Stimulated activated CD8-positive, alpha-beta memory T cell treated with anti-CD3 and anti-CD28 coated beads, Interleukin-2, amount 100 ng/mL, for 1 hour (primary cell): ENCODE measurements at regions not wholly inside any gene's neighbourhood (a gene's known extent, or its start where the extent isn't known, plus 50 kb on each side); places are given as distances from the start of the nearest gene placed in this dataset.
A peak's percentile ranks its signal among the peaks of the same experiment; 100 is the strongest.
"Not testable (repeated sequence)": the region's sequence is repeated elsewhere in the genome, so short reads cannot be mapped to it uniquely, and the experiment has no call there.

Experiments used
- DNase-seq, 2 donors: peaks; one replicate each; pipeline ENCODE4 v3.0.0-alpha.2; 2020; ENCODE audit warnings: low read depth in 2 of 2

DNA sequence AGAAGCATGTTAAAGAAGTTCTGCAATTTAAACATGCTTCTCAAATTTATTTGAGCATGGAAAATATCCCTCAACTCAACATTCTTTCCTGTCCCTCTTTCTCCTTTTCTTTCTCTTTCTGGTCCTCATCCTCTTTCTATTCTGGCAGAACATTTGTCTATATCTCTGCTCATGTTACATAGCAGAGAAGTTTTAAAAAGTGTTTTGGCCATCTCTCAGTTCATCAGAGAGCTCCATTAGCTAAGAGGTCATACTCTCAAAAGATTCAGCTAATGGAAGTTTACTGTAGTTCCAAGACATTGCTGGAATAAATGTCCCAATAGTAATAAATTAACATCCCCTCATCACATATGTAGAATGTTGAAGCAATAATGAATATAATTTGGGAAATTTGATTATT lies 53.5 kb downstream of the XCL2 start:
- no peak for DNase-seq

DNA sequence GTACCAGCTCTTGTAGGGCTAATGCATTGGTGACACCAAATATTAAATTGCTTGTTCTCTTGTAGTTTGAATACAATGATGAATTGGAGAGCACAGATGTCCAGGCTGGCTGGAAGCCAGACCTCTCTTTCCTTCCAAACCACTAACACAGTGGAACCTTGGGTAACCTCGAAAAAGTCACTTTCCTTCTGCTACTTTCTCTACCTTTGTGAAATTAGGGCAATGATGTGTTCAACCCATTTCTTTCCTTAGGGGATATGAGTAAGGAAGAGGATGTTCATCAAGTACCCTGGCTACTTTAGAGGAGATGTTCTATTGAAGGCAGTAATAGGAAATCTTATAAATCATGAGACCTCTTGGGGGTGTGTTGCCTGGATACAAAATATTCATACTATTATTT lies 55.7 kb downstream of the XCL2 start:
- no peak for DNase-seq

DNA sequence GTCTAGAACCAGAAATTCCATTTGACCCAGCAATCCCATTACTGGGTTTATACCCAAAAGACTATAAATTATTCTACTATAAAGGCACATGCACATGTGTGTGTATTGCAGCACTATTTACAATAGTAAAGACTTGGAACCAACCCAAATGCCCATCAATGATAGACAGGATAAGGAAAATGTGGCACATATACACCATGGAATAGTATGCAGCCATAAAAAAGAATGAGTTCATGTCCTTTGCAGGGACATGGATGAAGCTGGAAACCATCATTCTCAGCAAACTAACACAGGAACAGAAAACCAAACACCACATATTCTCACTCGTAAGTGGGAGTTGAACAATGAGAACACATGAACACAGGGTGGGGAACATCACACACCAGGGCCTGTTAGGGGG lies 57.0 kb downstream of the XCL2 start:
- DNase-seq: not testable (repeated sequence)

DNA sequence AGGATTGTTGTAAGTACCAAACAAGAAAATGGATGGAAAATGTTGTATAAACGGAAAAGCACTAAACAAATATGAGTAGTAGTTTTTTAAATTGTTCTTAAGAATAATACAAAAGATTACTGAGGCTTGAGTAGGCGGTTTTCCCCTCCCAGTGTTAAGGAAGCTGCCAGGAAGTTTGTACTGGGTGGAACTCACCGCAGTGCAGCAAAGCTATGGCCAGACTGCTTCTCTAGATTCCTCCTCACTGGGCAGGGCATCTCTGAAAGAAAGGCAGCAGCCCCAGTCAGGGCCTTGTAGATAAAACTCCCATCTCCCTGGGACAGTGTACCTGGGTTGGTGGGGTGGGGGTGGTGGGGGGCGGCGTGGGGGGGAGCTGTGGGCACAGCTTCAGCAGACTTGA lies 58.7 kb downstream of the XCL2 start:
- DNase-seq: no peak

DNA sequence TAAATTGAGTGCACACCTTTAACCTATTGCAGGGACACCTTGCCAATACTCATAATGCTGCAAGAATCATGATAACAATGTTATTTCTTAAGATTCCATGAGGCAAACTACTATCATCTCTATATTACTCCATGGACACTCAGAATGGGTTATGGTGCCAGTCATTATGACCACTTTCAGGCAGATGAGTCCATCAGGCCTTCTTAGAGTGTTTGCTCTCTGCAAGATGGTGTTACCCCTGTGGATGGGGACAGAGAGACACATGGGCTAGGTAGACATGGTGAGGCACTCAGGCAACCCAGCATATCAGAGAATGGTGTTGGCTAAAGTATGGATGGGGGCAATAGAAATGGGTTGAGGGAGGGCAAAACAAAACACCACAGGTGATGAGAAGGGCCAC lies 59.7 kb downstream of the XCL2 start:
- no peak for DNase-seq

DNA sequence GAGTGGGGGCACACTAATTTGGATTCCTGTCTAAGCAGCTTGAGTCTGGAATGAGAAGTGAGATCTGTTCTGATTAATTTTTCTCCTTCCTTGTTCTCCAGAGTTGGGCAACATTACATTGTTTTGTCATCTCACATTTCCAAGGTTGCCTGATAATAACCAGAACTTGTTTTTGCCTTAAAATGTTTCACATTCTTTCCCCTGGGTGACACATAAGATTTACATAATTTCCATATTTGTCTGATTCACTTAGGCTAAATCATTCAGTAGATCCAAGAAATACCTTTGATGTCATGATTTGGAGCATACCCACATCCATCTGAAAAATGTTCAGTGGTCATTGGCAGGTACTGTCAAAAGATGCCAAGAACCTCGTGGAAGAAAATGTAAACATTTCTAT lies 60.3 kb downstream of the XCL2 start:
- no peak for DNase-seq

DNA sequence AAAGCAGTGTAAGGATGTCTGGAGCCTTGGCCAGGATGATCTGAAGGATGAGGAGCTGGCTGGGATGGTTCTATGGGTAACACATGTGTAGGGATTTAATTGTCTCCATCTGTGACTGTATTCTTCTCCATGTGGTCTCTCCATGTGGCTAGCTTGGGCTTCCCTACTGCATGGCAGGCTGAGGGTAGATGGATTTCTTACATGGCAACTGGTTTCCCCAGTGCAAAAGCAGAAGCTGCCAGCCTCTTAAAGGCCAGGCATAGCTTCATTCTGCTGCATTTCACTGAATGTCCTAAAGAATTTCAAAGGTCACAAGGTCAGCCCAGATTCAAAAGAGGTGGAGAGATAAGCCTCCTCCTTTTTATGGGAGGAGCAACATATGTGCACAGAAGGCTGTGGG lies 61.7 kb downstream of the XCL2 start:
- no peak for DNase-seq

DNA sequence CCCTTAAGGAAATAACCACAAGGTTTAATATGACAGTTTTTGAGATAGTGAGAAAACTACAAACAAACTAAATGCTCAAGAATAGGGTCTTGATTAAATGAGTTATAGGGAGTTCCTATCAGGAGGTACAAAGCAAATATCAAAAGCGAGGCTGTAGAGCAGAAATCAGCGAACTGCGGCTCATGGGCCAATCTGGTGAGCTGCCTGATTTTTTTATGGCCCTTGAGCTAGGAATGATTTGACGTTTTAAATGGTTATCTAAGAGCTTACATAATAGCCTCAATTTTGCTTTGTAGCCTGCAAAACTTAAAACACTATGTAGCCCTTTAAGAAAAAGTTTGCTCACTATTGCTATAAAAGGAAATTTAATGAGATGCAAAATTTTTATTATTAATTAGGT lies 62.2 kb downstream of the XCL2 start:
- no peak for DNase-seq

DNA sequence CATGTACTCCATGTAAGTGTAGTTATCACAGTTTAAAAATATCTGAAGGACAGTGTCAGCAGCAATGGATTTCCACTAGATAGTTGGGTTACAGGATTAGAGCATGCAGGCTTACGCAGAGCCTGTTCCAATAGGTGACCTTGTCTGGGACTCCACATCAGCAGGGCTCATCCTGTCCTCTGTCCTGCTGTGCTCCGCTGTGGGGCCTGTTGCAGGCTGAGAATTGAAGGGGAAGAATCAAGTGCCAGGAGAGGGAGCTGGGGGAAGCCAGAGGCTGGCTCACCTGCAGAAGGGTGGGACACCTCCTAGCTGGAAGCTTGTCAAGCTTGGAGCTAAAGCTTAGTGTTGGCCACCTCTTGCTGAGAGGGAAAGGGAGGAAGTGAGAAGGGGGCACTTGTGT lies 62.8 kb downstream of the XCL2 start:
- DNase-seq: no peak

DNA sequence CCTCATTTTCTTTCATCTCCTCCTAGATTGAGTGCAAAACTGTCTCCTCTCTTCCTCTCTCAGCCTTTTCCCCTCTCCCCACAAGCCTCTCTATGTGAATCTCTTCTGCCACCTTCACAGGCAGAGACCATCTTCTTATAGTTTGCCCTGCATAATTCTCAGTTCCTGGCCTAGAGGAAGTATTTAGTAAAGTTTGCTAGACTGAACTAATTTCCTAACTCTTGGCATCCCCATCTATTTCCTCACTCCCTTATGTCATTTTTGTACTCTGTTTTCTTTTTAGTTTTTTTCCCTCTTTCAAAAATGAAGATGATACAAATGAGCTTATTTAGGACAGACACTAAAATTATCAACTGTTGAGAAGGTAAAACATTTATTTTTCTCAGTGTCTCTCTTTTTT lies 66.0 kb downstream of the XCL2 start:
- no peak for DNase-seq

DNA sequence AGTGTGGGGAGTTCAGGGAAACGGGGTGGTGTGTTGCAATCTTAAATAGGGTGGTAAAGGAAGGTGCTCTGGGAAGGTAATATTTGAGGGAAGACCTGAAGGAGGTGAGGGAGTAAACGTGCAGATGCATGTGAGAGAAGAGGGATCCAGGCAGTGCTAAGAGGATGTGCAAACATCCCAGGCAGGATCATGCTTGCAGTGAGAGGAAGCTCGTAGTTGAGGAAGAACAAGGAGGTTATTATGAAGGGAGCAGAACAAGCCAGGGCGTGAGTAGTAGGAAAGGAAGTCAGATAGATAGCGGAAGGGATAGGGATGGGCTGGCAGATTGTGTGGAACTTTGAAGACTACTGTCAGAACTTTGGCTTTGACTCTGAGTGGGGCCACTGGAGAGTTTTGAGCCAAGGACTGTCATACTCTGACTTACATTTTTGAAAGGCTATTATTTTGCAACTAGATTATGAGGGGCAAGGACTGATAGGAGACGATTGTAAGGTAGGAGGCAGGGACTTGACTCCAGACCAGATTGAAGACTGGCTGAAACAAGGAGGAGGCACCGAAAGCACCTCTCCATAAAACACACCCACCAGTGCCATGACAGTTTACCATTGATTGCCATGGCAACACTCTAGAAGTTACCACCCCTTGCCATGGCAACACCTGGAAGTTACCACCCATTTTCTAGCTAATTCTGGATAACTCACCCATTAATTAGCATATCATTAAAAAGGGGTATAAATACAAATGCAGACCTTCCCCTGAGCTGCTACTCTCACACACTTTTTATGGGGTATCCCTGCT lies 67.0 kb downstream of the XCL2 start:
- DNase-seq: no peak

DNA sequence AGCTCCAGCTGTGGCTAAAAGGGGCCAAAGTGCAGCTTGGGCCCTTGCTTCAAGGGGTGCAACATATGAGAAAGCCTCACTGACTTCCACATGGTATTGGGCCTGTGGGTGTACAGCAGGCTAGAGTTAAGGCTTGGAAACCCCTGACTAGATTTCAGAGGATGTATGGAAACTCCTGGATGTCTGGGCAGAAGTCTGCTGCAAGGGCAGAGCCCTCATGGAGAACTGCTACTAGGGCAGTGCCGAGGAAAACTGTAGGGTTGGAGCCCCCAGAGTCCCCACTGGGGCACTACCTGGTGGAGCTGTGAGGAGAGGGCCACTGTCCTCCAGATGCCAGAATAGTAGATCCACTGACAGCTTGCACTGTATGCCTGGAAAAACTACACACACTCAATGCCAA lies 69.5 kb downstream of the XCL2 start:
- no peak for DNase-seq

DNA sequence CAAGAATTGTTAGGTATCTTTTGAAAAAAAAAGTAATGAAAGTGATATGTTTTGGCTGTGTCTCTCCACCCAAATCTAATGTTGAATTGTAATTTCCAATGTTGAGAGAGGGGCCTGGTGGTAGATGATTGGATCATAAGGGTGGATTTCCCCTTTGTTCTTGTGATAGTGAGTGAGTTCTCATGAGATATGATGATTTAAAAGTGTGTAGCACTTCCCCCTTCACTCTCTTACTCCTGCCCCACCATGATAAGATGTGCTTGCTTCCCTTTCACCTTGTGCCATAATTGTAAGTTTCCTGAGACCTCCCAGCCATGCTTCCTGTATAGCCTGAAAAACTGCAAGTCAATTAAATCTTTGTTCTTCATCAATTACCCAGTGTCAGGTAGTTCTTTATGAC lies 70.7 kb downstream of the XCL2 start:
- DNase-seq: no peak

DNA sequence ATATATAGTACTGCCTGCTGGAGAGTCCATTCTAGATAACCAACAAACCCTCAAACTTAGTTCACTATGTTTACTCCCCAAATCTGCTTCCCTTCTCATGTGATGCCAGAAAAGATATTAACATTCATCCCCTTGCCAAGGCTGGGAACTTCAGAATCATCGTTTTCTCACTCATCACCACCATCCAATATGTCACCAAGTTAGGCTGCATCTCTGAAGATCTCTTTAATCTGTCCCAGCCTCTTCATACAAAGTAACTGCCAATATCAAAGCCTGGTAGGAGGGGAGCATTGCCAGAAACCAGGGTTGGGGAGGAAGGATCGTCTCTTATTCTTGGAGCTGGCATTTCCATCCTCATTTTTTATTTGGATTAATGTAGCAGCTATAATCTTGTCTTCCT lies 71.6 kb downstream of the XCL2 start:
- no peak for DNase-seq

DNA sequence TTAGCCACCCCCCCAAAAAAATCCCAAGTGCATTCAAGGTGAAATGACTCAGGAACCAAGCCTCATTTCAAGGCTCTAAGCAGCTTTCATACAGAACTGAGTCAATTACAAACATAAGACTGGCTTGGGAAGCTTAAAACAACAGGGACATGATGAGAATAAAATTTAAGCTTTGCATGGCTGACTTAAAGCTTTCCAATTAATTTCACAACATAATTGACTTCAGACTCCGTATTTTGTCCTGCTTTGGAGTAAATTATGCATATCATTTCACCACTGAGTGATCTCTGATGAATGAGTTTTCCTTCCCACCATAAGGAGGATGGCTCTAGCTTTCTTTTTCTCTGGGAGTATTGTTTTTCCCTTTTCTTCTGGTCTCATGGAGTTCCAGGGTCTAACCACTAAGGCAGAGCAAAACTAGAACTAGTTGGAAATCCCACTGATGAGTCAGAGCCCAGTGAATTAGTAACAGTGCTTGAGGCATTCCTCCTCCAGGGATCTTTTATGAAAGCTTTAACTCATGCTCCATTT lies 72.8 kb downstream of the XCL2 start:
- DNase-seq: no peak

DNA sequence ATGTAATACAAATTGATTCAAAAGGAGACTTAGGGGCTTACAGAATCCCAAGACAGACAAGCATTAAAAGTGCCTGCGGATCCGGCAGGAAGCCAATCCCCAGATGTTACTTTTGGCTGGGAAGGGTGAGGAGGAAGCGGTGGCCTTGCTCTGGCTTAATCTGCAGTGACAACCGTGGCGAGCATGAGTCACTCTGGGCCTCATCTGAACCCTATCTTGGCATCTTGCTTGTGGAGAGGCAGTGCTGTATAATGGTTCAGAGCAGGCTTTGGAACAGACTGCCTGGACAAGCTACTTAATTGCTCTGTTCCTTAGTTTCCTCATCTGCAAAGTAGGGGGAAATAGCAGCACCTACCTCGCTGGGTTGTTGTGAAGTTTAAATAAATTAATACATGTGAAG lies 74.1 kb downstream of the XCL2 start:
- DNase-seq: peak in 1 of 2 donors; percentile 14

DNA sequence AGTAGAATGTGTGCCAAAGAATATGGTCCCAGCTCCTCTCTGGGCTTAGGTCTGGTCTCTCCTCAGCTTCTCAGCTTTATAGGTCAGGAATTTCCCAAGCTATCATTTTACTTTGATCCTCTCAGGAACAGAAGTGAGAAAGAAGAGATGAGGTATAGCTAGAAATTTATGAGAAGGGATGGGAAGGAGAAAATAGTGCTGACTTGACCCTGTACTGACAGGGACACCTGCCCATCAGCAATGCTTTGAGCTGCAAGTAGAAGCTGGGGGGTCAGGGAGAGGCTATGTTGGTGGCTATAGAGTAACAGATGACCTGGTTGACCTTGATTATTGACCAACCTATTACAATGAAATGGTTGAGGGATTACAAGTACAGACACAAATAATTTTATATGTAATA lies 75.0 kb downstream of the XCL2 start:
- no peak for DNase-seq

DNA sequence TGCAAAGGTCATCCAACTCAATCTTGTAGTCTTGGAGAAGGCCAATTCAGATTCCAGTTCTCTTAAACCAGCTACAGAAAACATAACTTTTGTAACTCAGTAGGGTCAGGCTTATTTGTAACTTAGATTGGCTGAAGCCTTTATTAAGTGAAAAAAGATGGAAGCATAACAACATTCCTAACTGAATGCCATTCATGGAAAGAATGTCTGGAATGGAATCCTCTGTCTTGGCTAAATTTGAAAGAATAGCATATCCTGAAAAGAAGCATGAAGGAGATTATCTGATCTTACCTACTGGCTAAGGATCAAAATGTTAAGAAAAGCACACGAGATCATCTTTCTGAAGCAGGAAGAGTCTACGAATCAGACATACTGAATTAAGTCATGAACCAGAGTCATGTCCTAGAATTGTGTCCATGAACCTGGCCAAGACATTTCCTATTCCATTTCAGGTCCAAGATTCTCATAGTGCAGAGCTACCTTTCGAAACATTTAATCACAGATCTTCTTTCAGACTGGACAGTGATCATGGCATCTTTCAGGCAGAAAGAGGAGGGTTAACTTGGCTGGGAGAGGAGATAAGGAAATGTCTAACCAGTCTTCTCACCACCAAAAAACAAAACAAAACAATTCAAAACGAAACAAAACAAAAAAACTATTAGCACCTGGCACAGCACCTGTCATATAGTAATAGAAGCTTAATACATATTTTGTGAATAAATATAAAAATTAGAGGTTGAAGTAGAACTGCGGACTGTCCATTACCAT lies 75.6 kb downstream of the XCL2 start:
- DNase-seq: no peak

DNA sequence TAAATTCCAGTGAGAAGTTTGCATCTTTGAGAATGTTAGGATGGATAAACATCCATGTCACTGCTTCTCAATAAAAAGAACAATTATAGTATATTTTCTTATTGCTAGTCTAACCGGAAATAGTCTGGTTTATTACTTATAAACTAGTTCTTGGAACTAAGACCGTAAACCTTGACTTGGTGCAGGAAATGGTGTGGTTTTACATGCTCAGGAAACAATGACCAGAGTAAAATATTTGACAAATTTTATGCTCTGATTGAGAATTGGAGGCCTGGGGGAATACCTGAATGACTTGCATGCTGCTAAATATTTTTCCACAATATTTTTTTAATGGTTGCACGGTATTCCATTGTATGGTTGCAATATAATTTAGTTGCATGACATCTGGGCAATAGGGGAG lies 76.3 kb downstream of the XCL2 start:
- DNase-seq: no peak

DNA sequence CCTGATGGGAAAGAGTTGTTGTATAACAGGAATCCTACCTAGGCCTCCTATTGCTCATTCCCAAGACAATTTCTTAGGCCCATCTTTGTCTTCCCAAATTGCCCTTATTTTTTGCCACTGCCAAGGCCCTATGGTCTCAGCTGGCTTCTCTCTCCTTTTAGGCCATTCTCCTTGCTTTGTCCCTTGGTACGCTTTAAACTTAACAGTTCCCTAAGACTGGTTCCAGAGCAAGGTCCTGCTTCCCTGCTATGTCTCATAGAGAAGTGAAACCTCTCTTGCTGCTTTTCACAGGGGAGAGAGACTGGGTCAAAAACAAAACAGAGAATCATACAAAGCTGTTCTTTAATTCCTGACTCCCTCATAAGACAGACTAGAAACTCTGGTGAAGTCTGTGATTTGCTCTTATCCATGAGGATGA lies 77.1 kb downstream of the XCL2 start:
- no peak for DNase-seq

DNA sequence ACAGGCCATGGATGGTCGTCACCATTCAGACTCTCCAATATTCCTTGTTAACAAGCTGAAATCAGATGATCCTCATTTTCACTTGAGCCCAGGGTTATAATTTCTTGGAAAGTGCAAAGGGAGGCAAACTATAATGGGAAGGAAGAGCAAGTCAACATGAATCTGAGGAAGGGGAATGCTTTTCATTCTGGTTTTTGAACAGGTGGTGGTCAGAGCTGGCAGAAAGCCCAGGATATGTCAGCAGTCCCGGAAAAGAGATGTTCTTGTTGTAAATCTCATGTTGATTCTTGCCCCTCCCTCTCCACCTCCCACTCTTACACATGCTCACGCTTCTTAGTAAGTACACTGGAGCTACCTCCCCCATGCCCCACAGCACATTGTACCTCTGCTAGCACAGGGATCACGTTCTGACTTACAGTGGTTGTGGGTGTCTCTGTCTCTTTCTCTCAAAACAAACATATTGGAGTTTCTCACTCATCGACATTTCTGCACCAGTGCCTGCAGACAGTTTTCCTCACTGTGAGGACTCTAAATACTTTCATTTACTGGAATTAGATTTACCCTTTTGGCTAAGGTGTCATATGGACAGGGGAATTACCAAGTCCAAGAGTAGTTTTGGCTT lies 77.6 kb downstream of the XCL2 start:
- no peak for DNase-seq

DNA sequence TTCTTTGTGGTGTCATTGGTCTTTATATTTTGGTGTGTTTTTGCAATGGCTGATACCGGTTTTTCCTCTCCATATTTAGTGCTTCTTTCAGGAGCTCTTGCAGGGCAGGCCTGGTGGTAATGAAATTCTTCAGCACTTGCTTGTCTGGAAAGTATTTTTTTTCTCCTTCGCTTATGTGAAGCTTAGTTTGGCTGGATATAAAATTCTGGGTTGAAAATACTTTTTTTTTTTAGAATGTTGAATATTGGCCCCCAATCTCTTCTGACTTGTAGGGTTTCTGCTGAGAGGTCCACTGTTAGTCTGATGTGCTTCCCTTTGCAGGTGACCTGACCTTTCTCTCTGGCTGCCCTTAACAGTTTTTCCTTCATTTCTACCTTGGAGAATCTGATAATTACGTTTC lies 82.7 kb downstream of the XCL2 start:
- not testable (repeated sequence) for DNase-seq

DNA sequence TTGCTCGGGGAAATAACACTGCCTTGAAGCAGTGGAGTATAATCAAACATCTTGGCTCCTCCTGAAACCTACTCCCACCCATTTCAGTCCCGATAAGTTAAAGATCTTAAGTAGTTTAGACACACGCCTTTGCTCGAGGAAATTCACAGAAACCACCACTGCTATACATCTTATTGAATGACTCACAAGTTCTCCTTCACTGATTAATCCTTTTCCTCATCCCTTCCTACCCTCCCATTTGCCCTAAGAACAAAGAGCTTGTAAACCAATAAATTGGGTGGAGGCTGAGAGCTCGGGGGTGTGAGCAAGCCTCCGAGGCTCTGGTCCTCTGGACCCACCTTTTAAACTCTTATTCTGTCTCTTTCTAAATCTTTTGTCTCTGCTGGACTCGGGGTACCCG lies 86.5 kb downstream of the XCL2 start:
- not testable (repeated sequence) for DNase-seq
